ENCODE measurements at regions not wholly inside any gene's neighbourhood (a gene's known extent, or its start where the extent isn't known, plus 50 kb on each side); places are given as distances from the start of the nearest gene placed in this dataset.

GRCh38 chr17:74126179-74126900, 77.1 kb upstream of the RPL38 start:
- TF ChIP-seq, protein P1, sequence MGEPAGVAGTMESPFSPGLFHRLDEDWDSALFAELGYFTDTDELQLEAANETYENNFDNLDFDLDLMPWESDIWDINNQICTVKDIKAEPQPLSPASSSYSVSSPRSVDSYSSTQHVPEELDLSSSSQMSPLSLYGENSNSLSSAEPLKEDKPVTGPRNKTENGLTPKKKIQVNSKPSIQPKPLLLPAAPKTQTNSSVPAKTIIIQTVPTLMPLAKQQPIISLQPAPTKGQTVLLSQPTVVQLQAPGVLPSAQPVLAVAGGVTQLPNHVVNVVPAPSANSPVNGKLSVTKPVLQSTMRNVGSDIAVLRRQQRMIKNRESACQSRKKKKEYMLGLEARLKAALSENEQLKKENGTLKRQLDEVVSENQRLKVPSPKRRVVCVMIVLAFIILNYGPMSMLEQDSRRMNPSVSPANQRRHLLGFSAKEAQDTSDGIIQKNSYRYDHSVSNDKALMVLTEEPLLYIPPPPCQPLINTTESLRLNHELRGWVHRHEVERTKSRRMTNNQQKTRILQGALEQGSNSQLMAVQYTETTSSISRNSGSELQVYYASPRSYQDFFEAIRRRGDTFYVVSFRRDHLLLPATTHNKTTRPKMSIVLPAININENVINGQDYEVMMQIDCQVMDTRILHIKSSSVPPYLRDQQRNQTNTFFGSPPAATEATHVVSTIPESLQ (CRISPR knock-in tag; IDR thresholded peaks at IDR 0.05) = no peak
- TF ChIP-seq MXD4 (CRISPR knock-in tag; IDR thresholded peaks at IDR 0.05; ENCODE audit: borderline replicate concordance) (no peak), ZNF416 (CRISPR knock-in tag; IDR thresholded peaks at IDR 0.05) (no peak), JAZF1 (CRISPR knock-in tag; IDR thresholded peaks at IDR 0.05) (no peak), TP53 (CRISPR knock-in tag; IDR thresholded peaks at IDR 0.05) (no peak), HMGXB4 (CRISPR knock-in tag; IDR thresholded peaks at IDR 0.05) (no peak), MAX (CRISPR knock-in tag; IDR thresholded peaks at IDR 0.05) (no peak), RELA (CRISPR knock-in tag; IDR thresholded peaks at IDR 0.05; ENCODE audit: borderline replicate concordance) (no peak), PREB (CRISPR knock-in tag; IDR thresholded peaks at IDR 0.05; ENCODE audit: borderline replicate concordance) (no peak), CTCF (IDR thresholded peaks at IDR 0.05) (no peak), OVOL2 (CRISPR knock-in tag; IDR thresholded peaks at IDR 0.05; ENCODE audit: borderline replicate concordance) (no peak)
- TF ChIP-seq, protein P2, sequence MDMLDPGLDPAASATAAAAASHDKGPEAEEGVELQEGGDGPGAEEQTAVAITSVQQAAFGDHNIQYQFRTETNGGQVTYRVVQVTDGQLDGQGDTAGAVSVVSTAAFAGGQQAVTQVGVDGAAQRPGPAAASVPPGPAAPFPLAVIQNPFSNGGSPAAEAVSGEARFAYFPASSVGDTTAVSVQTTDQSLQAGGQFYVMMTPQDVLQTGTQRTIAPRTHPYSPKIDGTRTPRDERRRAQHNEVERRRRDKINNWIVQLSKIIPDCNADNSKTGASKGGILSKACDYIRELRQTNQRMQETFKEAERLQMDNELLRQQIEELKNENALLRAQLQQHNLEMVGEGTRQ (CRISPR knock-in tag; IDR thresholded peaks at IDR 0.05) = no peak
- TF ChIP-seq, protein P3, sequence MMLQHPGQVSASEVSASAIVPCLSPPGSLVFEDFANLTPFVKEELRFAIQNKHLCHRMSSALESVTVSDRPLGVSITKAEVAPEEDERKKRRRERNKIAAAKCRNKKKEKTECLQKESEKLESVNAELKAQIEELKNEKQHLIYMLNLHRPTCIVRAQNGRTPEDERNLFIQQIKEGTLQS (CRISPR knock-in tag; conservative IDR thresholded peaks at IDR 0.05) = no peak
- TF ChIP-seq, protein P4, sequence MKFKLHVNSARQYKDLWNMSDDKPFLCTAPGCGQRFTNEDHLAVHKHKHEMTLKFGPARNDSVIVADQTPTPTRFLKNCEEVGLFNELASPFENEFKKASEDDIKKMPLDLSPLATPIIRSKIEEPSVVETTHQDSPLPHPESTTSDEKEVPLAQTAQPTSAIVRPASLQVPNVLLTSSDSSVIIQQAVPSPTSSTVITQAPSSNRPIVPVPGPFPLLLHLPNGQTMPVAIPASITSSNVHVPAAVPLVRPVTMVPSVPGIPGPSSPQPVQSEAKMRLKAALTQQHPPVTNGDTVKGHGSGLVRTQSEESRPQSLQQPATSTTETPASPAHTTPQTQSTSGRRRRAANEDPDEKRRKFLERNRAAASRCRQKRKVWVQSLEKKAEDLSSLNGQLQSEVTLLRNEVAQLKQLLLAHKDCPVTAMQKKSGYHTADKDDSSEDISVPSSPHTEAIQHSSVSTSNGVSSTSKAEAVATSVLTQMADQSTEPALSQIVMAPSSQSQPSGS (CRISPR knock-in tag; IDR thresholded peaks at IDR 0.05; ENCODE audit: borderline replicate concordance, low read depth) = no peak
- no peak for ATAC-seq
- H3K9me3 Mint-ChIP-seq = peaks cover 14% of the 10 kb centered on the region

More at GRCh38 chr17:74126179-74126900, 77.1 kb upstream of the RPL38 start:
- no peaks in the 10 kb centered on the region; the same call in none of the 2 replicates for H3K27me3 Mint-ChIP-seq (ENCODE audit: low read depth)
- ChIA-PET POLR2A (interaction anchor here (0.7 kb wide), 1 partner anchor 197 kb away, joined by 4 read pairs; no protein-coding TSS in a partner anchor), CTCF (interaction anchor here (1.0 to 1.1 kb wide), 2 partner anchors 8 to 36 kb away, joined by 3 to 4 read pairs; no protein-coding TSS in a partner anchor)
- H3K4me3 Mint-ChIP-seq = no peak overlapping the region
- no peak overlapping the region for H3K27ac Mint-ChIP-seq
- DNase-seq (ENCODE audit: low spot score) = no peak
- peaks cover 2% of the 10 kb centered on the region for H3K36me3 Mint-ChIP-seq
- peaks cover 11% of the 10 kb centered on the region for H3K4me1 Mint-ChIP-seq
